ENCODE measurements at regions not wholly inside any gene's neighbourhood (a gene's known extent, or its start where the extent isn't known, plus 50 kb on each side); places are given as distances from the start of the nearest gene placed in this dataset.

GRCh38 chr7:156402255-156402654 lies 238.3 kb upstream of the RNF32 start:
- WGBS, 2 donors = 90 to 93% methylated on average over 11 of the region's 11 CpGs
- Histone ChIP-seq H3K27me3 (no peaks in the 10 kb centered on the region), H3K36me3 (no peaks in the 10 kb centered on the region), H3K9me3 (no peaks in the 10 kb centered on the region), H3K4me1 (no peaks in the 10 kb centered on the region), H3K4me3 (replicated peaks in 1 of 3) (no peak overlapping the region), H3K27ac (no peak overlapping the region)
- no peak for DNase-seq
- TF ChIP-seq CTCF (IDR thresholded peaks at IDR 0.05) = no peak
- TF ChIP-seq POLR2A (IDR thresholded peaks at IDR 0.05) = no peak
- intact Hi-C loops (cut with DNase I) = no loop called here

- H3K36me3 ChIP-seq = no peaks in the 10 kb centered on the region
- no peak overlapping the region for H3K4me3 ChIP-seq (replicated peaks in 1 of 3)
- TF ChIP-seq CTCF (IDR thresholded peaks at IDR 0.05) (no peak), POLR2A (IDR thresholded peaks at IDR 0.05) (no peak)
- intact Hi-C loops (cut with DNase I) = no loop called here
- no peaks in the 10 kb centered on the region for H3K9me3 ChIP-seq
- DNase-seq = no peak
- H3K27ac ChIP-seq = no peak overlapping the region
- no peaks in the 10 kb centered on the region for H3K27me3 ChIP-seq
- 92% methylated on average over 9 of the region's 9 CpGs for WGBS, 2 donors
- no peaks in the 10 kb centered on the region for H3K4me1 ChIP-seq
Measured at GRCh38 chr7:156401617-156402016, 239.0 kb upstream of the RNF32 start.

GRCh38 chr7:156400046-156400445 lies 240.5 kb upstream of the RNF32 start:
- no peak for DNase-seq
- intact Hi-C loops (cut with DNase I) = no loop called here
- 69 to 75% methylated on average over 5 of the region's 5 CpGs for whole genome bisulfite sequencing, 2 donors

GRCh38 chr7:156397249-156397648 lies 243.3 kb upstream of the RNF32 start:
- H3K27me3 ChIP-seq = no peaks in the 10 kb centered on the region
- no peak for DNase-seq
- intact Hi-C loops (cut with DNase I) = no loop called here
- 78 to 80% methylated on average over 19 of the region's 19 CpGs for WGBS, 2 donors
- H3K36me3 ChIP-seq = no peaks in the 10 kb centered on the region
- H3K27ac ChIP-seq = no peak overlapping the region
- no peak overlapping the region for H3K4me3 ChIP-seq (replicated peaks in 1 of 3)
- H3K9me3 ChIP-seq = no peaks in the 10 kb centered on the region
- TF ChIP-seq POLR2A (IDR thresholded peaks at IDR 0.05) (no peak), CTCF (IDR thresholded peaks at IDR 0.05) (no peak)
- H3K4me1 ChIP-seq = no peaks in the 10 kb centered on the region

More at GRCh38 chr7:156400046-156400445, 240.5 kb upstream of the RNF32 start:
- H3K27ac ChIP-seq = no peak overlapping the region
- H3K4me3 ChIP-seq (replicated peaks in 1 of 3) = no peak overlapping the region
- H3K9me3 ChIP-seq = no peaks in the 10 kb centered on the region
- H3K27me3 ChIP-seq = no peaks in the 10 kb centered on the region
- no peaks in the 10 kb centered on the region for H3K4me1 ChIP-seq
- no peaks in the 10 kb centered on the region for H3K36me3 ChIP-seq
- no peak for TF ChIP-seq CTCF (IDR thresholded peaks at IDR 0.05)
- no peak for TF ChIP-seq POLR2A (IDR thresholded peaks at IDR 0.05)

- Histone ChIP-seq H3K36me3 (no peaks in the 10 kb centered on the region), H3K4me3 (replicated peaks in 1 of 3) (no peak overlapping the region), H3K9me3 (no peaks in the 10 kb centered on the region), H3K27ac (no peak overlapping the region), H3K4me1 (no peaks in the 10 kb centered on the region), H3K27me3 (no peaks in the 10 kb centered on the region)
- DNase-seq = no peak
- intact Hi-C loops (cut with DNase I) = no loop called here
- whole genome bisulfite sequencing, 2 donors = 89 to 90% methylated on average over 24 of the region's 24 CpGs
- TF ChIP-seq POLR2A (IDR thresholded peaks at IDR 0.05) (no peak), CTCF (IDR thresholded peaks at IDR 0.05) (no peak)
Measured at GRCh38 chr7:156389116-156389692, 251.4 kb upstream of the RNF32 start.

All from thyroid gland (tissue), 4 donors.